ENCODE measurements at regions not wholly inside any gene's neighbourhood (a gene's known extent, or its start where the extent isn't known, plus 50 kb on each side); places are given as distances from the start of the nearest gene placed in this dataset.
A peak's percentile ranks its signal among the peaks of the same experiment; 100 is the strongest.

DNA sequence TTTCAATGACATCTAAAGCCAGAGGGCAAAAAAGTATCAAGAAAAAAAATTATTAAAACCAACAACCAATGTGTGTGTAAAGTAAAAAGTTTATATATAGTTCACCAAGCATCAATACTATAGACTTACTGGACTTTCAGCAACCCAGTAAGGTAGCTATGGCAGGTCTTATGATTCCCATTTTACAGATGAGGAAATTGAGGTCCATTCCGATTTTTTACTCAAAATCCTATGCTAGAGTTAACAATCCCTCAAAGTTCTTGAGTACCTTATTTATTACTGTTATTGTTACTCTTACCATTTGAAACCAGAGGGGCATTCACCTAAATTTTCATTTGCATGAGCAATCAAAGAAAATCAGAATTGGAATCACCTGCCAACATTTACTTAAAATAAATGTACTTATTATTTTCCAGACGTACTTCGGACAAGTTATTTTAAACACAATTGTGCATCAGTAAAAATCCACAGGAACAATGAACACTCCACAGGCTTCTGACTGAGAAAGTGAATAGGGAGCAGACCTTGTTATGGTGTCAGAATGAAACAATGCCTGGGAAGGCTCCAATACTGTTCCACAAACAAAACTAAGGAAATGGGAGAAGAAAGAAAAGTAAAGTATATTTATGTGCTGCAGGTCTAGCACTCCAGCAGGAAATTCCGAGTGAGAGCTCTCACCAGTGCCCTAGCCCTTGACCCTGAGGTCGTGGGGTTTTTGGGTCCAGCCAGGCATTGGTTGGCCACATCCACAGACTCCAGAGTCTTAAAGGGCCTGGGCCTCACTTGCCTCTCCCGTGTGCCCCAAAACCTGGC, 229.9 kb downstream of the PIK3R1 start:
- H3K9me3 ChIP-seq = no peaks in the 10 kb centered on the region
- ATAC-seq (ENCODE audit: low FRiP score in 2 of 2) (no peak), DNase-seq (no peak)
- TF ChIP-seq POLR2AphosphoS5 (IDR thresholded peaks at IDR 0.05) = no peak
- TF ChIP-seq, protein P1, sequence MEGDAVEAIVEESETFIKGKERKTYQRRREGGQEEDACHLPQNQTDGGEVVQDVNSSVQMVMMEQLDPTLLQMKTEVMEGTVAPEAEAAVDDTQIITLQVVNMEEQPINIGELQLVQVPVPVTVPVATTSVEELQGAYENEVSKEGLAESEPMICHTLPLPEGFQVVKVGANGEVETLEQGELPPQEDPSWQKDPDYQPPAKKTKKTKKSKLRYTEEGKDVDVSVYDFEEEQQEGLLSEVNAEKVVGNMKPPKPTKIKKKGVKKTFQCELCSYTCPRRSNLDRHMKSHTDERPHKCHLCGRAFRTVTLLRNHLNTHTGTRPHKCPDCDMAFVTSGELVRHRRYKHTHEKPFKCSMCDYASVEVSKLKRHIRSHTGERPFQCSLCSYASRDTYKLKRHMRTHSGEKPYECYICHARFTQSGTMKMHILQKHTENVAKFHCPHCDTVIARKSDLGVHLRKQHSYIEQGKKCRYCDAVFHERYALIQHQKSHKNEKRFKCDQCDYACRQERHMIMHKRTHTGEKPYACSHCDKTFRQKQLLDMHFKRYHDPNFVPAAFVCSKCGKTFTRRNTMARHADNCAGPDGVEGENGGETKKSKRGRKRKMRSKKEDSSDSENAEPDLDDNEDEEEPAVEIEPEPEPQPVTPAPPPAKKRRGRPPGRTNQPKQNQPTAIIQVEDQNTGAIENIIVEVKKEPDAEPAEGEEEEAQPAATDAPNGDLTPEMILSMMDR (IDR thresholded peaks at IDR 0.05) = no peak
- H3K36me3 ChIP-seq = no peaks in the 10 kb centered on the region
- peak overlapping the region in 2 of 4 donors; percentile 30 to 44 for H3K27ac ChIP-seq
- no peak overlapping the region for H3K4me3 ChIP-seq
- WGBS, 2 donors = 60 to 62% methylated on average over 6 of the region's 6 CpGs
- no peaks in the 10 kb centered on the region for H3K27me3 ChIP-seq
- peaks cover 0 to 14% (median 3%) of the 10 kb centered on the region in 4 donors for H3K4me1 ChIP-seq

DNA sequence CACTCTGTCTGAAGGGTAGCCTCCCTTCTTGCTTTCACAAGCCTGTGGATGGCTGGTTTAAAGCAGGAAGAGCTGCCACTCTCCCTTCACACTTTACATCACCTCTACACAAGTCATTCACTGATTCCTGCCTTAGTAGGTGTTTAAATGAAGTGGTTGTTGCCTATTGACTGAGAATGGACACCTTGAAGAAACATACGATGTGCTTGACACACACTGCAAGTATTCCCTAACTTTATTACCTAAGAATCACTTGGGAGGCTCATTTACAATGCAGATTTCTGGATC, 230.5 kb downstream of the PIK3R1 start:
- no peak for ATAC-seq (ENCODE audit: low FRiP score in 2 of 2)
- no peak for TF ChIP-seq POLR2A (IDR thresholded peaks at IDR 0.05)
- TF ChIP-seq EP300 (IDR thresholded peaks at IDR 0.05) = no peak
- no peak for TF ChIP-seq POLR2AphosphoS5 (IDR thresholded peaks at IDR 0.05)
- TF ChIP-seq, protein P1 (IDR thresholded peaks at IDR 0.05) = no peak
- peak overlapping the region in 2 of 4 donors; percentile 30 to 44 for H3K27ac ChIP-seq

DNA sequence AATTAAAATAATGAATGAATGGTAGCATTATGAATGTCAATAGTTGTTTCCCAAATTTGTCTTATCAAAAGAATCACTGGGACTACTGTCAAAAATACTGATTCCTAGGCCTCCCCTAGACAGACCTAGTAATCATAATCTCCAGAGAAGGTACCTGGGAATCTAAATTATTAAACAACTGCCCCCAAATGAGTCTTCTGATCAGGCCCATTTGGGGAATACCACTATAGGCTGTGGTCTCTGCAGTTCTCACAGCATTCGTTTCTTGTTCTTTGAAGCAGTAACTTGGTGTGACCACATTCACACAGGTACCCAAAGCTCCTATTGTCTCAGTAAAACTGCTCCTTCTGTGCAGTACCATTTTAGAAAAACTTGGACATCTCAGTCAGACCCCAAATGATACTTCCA, 230.9 kb downstream of the PIK3R1 start:
- TF ChIP-seq POLR2AphosphoS5 (IDR thresholded peaks at IDR 0.05) = no peak
- no peak for TF ChIP-seq POLR2A (IDR thresholded peaks at IDR 0.05)
- TF ChIP-seq, protein P1 (IDR thresholded peaks at IDR 0.05) = no peak
- no peak for TF ChIP-seq EP300 (IDR thresholded peaks at IDR 0.05)
- Histone ChIP-seq H3K36me3 (no peaks in the 10 kb centered on the region), H3K27ac (no peak overlapping the region), H3K4me1 (peaks cover 0 to 14% (median 3%) of the 10 kb centered on the region in 4 donors), H3K27me3 (no peaks in the 10 kb centered on the region), H3K4me3 (no peak overlapping the region), H3K9me3 (no peaks in the 10 kb centered on the region)
- ATAC-seq (ENCODE audit: low FRiP score in 2 of 2) (no peak), DNase-seq (no peak)
- 84 to 100% methylated on average over 1 of the region's 1 CpG for WGBS, 2 donors

More for the DNA sequence above, 230.5 kb downstream of the PIK3R1 start:
- Histone ChIP-seq H3K27me3 (no peaks in the 10 kb centered on the region), H3K36me3 (no peaks in the 10 kb centered on the region), H3K4me1 (peaks cover 0 to 14% (median 3%) of the 10 kb centered on the region in 4 donors), H3K9me3 (no peaks in the 10 kb centered on the region), H3K4me3 (no peak overlapping the region)
- DNase-seq = no peak
- WGBS, 2 donors = 86 to 100% methylated on average over 1 of the region's 1 CpG

DNA sequence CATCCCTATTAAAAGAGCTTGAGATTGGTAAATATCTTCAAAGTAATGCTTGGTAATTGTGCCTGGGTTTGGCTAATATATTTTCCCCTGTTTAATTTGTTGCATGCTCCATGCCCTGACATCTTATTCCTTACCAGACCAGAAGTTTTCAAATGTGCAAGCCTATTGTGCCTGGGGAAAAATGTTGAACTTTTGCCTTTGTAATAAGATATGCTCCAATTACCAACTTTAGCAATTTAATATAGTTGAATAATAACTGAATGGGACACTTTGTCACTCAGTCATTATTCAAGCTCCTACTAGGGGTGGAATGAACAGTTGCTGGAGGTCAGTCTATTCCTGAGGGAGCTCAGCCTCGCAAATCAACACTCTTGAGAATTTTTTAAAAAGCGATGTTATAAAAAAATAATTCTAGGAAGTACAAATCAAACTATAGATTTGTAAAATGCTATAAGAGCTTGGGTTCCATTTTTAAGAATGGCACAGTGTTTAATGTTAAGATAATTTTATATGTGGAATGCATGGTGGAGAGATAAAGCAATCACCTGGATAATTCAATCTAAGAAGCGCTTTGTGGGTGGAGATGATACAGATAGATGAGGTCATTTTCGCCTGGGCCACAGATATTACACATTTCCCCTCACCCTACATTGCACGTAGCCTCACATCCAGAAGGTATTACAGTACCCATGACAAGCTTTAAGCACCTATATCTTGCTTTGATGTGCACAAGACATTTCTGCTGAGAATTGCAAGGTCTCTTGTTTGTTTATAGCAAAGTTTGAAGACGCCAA, 231.8 kb downstream of the PIK3R1 start:
- Histone ChIP-seq H3K4me1 (peaks cover 0 to 14% (median 3%) of the 10 kb centered on the region in 4 donors), H3K36me3 (no peaks in the 10 kb centered on the region), H3K27me3 (no peaks in the 10 kb centered on the region), H3K4me3 (no peak overlapping the region), H3K9me3 (no peaks in the 10 kb centered on the region), H3K27ac (no peak overlapping the region)
- ATAC-seq (ENCODE audit: low FRiP score in 2 of 2) (no peak), DNase-seq (no peak)
- 93% methylated on average over 6 of the region's 6 CpGs for WGBS, 2 donors
- TF ChIP-seq POLR2AphosphoS5 (IDR thresholded peaks at IDR 0.05) = no peak
- TF ChIP-seq, protein P1 (IDR thresholded peaks at IDR 0.05) = no peak
- TF ChIP-seq POLR2A (IDR thresholded peaks at IDR 0.05) = no peak
- TF ChIP-seq EP300 (IDR thresholded peaks at IDR 0.05) = no peak

All from upper lobe of left lung (tissue), 6 donors.